ENCODE measurements at regions not wholly inside any gene's neighbourhood (a gene's known extent, or its start where the extent isn't known, plus 50 kb on each side); places are given as distances from the start of the nearest gene placed in this dataset.

DNA sequence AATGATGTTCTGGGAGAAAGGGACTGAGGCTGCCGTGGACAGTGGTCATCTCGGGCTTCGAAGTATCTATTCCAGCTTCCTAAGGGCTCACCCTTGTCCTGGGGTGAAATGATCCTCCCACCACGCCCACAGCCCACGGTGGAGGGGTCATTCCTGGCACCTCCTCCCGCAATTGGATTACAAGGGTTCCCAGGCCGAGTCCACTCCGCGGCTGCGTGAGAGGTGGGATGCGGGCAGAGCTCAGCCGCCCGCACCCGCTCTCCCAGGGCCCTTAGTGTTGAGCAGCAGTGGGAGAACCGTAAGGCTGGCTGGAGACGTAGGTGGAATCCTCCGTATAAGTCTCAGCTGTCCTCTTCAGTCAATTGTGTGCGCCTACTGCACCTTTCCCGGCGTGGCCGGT, 273.3 kb upstream of the ADAMTS16 start:
- Histone ChIP-seq H3K4me3 (replicated peaks in 1 of 3; ENCODE audit: insufficient read depth in 1 of 3, low read depth in 1 of 3, low read length in 3 of 3) (no peak overlapping the region), H3K9me1 (replicated peaks; ENCODE audit: control insufficient read depth, extremely low read depth, insufficient read depth, low read length) (no peaks in the 10 kb centered on the region), H3K4me1 (ENCODE audit: control insufficient read depth, extremely low read depth, insufficient read depth, low read length) (no peaks in the 10 kb centered on the region), H3K27me3 (ENCODE audit: control insufficient read depth in 2 of 2, insufficient read depth in 2 of 2, low read length in 2 of 2) (no peaks in the 10 kb centered on the region), H2AFZ (ENCODE audit: low read depth, low read length) (no peak overlapping the region), H3K4me2 (ENCODE audit: insufficient read depth, low read length) (no peak overlapping the region), H3K9me3 (replicated peaks; ENCODE audit: control insufficient read depth, insufficient read depth, low read length) (peaks cover 2% of the 10 kb centered on the region), H4K20me1 (replicated peaks; ENCODE audit: control insufficient read depth, extremely low read depth, insufficient read depth, low read length) (no peaks in the 10 kb centered on the region), H3K27ac (ENCODE audit: insufficient read depth, low read depth, low read length) (no peak overlapping the region), H3K9ac (replicated peaks; ENCODE audit: extremely low read depth, insufficient read depth, low read length) (no peak overlapping the region), H3K36me3 (ENCODE audit: control insufficient read depth in 2 of 2, extremely low read depth in 1 of 2, insufficient read depth in 2 of 2, low read length in 2 of 2) (no peaks in the 10 kb centered on the region), H3K79me2 (ENCODE audit: control insufficient read depth, insufficient read depth, low read length) (no peaks in the 10 kb centered on the region)
- dilution Hi-C loops (cut with MboI; ENCODE audit: extremely low pct_ligation_motif_present, low sequenced_read_pairs) (no loop called here), intact Hi-C loops (cut with micrococcal nuclease) (no loop called here)
- no TSS peak for BruUV-seq (replicated peaks)
- FAIRE-seq (no peak), DNase-seq (ENCODE audit: low read depth, low spot score) (no peak)
- TF ChIP-seq GATA2 (IDR thresholded peaks at IDR 0.05; ENCODE audit: insufficient read depth, insufficient read length, low read depth, low read length): no peak
- no peak for TF ChIP-seq FOS (IDR thresholded peaks at IDR 0.05; ENCODE audit: borderline replicate concordance, insufficient read depth, low read length)
- TF ChIP-seq JUN (IDR thresholded peaks at IDR 0.05; ENCODE audit: borderline replicate concordance, insufficient read depth, insufficient read length, low read depth): no peak
- ChIA-PET CTCF (no interaction called here), POLR2A (no interaction called here)

DNA sequence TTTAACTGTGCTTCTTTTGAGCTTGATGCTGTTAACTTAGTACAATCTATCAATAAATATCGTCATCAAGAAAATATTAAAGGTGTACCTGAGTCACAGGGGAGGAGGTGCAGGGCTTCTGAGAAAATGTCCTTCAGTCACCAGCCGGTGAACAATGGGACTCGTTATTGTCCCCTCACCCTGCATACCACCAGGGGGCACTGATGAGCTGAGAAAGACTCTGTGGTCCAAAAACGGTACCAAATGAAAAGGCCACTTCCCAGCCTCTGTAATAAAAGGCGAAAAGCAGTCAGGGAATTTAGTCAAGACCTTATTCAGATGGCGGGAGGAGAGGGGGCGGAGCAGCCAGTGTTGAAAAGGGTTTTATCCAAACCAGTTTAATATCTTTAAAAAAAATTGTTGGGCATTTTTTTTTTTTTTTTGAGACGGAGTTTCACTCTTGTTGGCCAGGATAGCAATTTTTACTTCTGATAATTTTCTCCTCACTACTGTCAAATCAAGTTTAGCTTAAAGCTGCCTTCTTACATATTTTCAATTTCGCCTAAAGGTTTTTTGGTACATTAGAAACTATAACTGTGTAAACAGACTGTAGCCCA, 271.9 kb upstream of the ADAMTS16 start:
- no peak for DNase-seq (ENCODE audit: low read depth, low spot score)

More for the DNA sequence above, 271.9 kb upstream of the ADAMTS16 start:
- H3K4me3 ChIP-seq (replicated peaks in 1 of 3; ENCODE audit: insufficient read depth in 1 of 3, low read depth in 1 of 3, low read length in 3 of 3): no peak overlapping the region
- dilution Hi-C loops (cut with MboI; ENCODE audit: extremely low pct_ligation_motif_present, low sequenced_read_pairs): no loop called here
- H3K9ac ChIP-seq (replicated peaks; ENCODE audit: extremely low read depth, insufficient read depth, low read length): no peak overlapping the region
- H3K79me2 ChIP-seq (ENCODE audit: control insufficient read depth, insufficient read depth, low read length): no peaks in the 10 kb centered on the region
- H3K4me2 ChIP-seq (ENCODE audit: insufficient read depth, low read length): no peak overlapping the region
- peaks cover 2% of the 10 kb centered on the region for H3K9me3 ChIP-seq (replicated peaks; ENCODE audit: control insufficient read depth, insufficient read depth, low read length)
- H3K36me3 ChIP-seq (ENCODE audit: control insufficient read depth in 2 of 2, extremely low read depth in 1 of 2, insufficient read depth in 2 of 2, low read length in 2 of 2): no peaks in the 10 kb centered on the region
- POLR2A ChIA-PET: no interaction called here
- CTCF ChIA-PET: interaction anchor here (0.7 kb wide), 1 partner anchor 22 kb away, joined by 3 read pairs; no protein-coding TSS in a partner anchor
- FAIRE-seq: no peak
- intact Hi-C loops (cut with micrococcal nuclease): loop anchor here (2.0 kb wide), 1 partner anchor 551 kb away; no protein-coding TSS in a partner anchor
- TF ChIP-seq, protein P1, sequence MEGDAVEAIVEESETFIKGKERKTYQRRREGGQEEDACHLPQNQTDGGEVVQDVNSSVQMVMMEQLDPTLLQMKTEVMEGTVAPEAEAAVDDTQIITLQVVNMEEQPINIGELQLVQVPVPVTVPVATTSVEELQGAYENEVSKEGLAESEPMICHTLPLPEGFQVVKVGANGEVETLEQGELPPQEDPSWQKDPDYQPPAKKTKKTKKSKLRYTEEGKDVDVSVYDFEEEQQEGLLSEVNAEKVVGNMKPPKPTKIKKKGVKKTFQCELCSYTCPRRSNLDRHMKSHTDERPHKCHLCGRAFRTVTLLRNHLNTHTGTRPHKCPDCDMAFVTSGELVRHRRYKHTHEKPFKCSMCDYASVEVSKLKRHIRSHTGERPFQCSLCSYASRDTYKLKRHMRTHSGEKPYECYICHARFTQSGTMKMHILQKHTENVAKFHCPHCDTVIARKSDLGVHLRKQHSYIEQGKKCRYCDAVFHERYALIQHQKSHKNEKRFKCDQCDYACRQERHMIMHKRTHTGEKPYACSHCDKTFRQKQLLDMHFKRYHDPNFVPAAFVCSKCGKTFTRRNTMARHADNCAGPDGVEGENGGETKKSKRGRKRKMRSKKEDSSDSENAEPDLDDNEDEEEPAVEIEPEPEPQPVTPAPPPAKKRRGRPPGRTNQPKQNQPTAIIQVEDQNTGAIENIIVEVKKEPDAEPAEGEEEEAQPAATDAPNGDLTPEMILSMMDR (IDR thresholded peaks at IDR 0.05; ENCODE audit: extremely low read depth in 1 of 2, insufficient read depth in 1 of 2, low read depth in 1 of 2, low read length in 2 of 2): peak; percentile 52 to 55
- no peak for TF ChIP-seq GATA2 (IDR thresholded peaks at IDR 0.05; ENCODE audit: insufficient read depth, insufficient read length, low read depth, low read length)
- no peak overlapping the region for H3K27ac ChIP-seq (ENCODE audit: insufficient read depth, low read depth, low read length)
- H2AFZ ChIP-seq (ENCODE audit: low read depth, low read length): no peak overlapping the region
- H4K20me1 ChIP-seq (replicated peaks; ENCODE audit: control insufficient read depth, extremely low read depth, insufficient read depth, low read length): no peaks in the 10 kb centered on the region
- no peaks in the 10 kb centered on the region for H3K4me1 ChIP-seq (ENCODE audit: control insufficient read depth, extremely low read depth, insufficient read depth, low read length)
- BruUV-seq (replicated peaks): no TSS peak
- H3K27me3 ChIP-seq (ENCODE audit: control insufficient read depth in 2 of 2, insufficient read depth in 2 of 2, low read length in 2 of 2): no peaks in the 10 kb centered on the region
- no peaks in the 10 kb centered on the region for H3K9me1 ChIP-seq (replicated peaks; ENCODE audit: control insufficient read depth, extremely low read depth, insufficient read depth, low read length)
